NB4 (cell line): ENCODE measurements at regions not wholly inside any gene's neighbourhood (a gene's known extent, or its start where the extent isn't known, plus 50 kb on each side); places are given as distances from the start of the nearest gene placed in this dataset.

Experiments
- CTCF ChIP-seq: IDR thresholded peaks from one replicate; pipeline ENCODE4 v1.5.1; 2012; ENCODE audit warnings: low read depth, low read length
- MAX ChIP-seq: IDR thresholded peaks from 2 replicates; pipeline ENCODE4 v1.6.1; 2011; ENCODE audit warnings: low read depth, low read length
- MYC ChIP-seq: IDR thresholded peaks from 2 replicates; pipeline ENCODE4 v1.6.1; 2011; ENCODE audit warnings: low read depth, low read length
- POLR2A ChIP-seq: IDR thresholded peaks from 2 replicates; pipeline ENCODE4 v1.6.1; 2011; ENCODE audit warnings: mild to moderate bottlenecking; ENCODE audit not compliant: insufficient read length; ENCODE audit errors: extremely low read depth

- TF ChIP-seq POLR2A (no peak), CTCF (no peak), MAX (0 out of 2 replicates have a peak, but pooled peaks have one; percentile 33), MYC (no peak)
Observed at GRCh38 chr11:111010391-111011274, 234.9 kb upstream of the POU2AF2 start.
